Left renal pelvis (tissue), 4 donors: ENCODE measurements at regions not wholly inside any gene's neighbourhood (a gene's known extent, or its start where the extent isn't known, plus 50 kb on each side); places are given as distances from the start of the nearest gene placed in this dataset.
"Not testable (repeated sequence)": the region's sequence is repeated elsewhere in the genome, so short reads cannot be mapped to it uniquely, and the experiment has no call there.

Experiments
- DNase-seq, 4 donors: peaks; one replicate each; pipeline ENCODE4 v3.0.0-alpha.2; 2013; ENCODE audit warnings: low read depth in 4 of 4, low spot score in 3 of 4

GRCh38 chr16:26951950-26952349, 114.8 kb upstream of the C16orf82 start:
- DNase-seq = peak in 3 of 4 donors; percentile 4 to 12 (median 5)

DNA sequence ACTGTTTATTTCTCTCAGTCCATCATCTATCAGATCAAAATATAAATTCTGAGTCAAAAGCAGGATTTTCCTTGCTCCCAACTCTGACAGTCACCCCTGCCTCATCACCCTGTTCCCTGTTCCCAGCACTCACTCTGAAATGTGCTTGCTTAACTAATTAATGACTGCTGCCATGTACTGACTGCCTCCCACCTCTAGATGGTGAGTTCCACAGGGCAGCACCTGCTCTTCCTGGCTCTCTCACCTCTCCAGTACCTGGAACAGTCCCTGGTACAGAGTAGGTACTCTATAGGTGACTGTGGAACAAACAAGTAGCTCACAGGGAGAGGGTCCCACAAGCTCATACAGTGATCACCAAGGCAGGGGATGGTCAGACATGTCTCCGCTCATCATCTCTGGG, 114.3 kb upstream of the C16orf82 start:
- DNase-seq = no peak

GRCh38 chr16:26957283-26957859, 109.4 kb upstream of the C16orf82 start:
- no peak for DNase-seq

- no peak for DNase-seq
These were observed 107.2 kb upstream of the C16orf82 start for GRCh38 chr16:26959416-26960009.

GRCh38 chr16:26961459-26961858, 105.3 kb upstream of the C16orf82 start:
- DNase-seq = no peak

DNA sequence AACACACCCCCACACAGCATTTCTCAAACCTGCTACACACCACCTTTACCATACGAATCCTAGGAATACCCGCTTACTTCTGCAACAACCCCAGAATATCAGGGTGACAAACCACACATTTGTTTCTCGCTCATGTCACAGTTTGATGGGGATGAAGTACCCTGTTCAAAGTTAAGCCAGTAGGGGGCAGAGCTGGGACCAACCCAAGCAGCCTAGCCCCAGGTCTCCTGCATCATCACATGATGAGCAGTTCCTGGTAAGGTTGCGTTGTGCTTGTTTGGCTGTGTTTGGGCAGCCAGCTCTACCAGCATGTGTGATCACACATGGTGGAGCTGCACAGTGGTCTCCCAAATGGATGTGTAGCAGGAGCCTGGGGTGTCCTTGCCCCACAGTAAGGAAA, 103.6 kb upstream of the C16orf82 start:
- DNase-seq = no peak

- no peak for DNase-seq
These were observed 97.0 kb upstream of the C16orf82 start for GRCh38 chr16:26969589-26970231.

- DNase-seq = no peak
These were observed 96.4 kb upstream of the C16orf82 start for GRCh38 chr16:26970292-26970691.

GRCh38 chr16:26976873-26977272, 89.9 kb upstream of the C16orf82 start:
- DNase-seq = no peak

GRCh38 chr16:26981266-26981938, 85.3 kb upstream of the C16orf82 start:
- DNase-seq = no peak

DNA sequence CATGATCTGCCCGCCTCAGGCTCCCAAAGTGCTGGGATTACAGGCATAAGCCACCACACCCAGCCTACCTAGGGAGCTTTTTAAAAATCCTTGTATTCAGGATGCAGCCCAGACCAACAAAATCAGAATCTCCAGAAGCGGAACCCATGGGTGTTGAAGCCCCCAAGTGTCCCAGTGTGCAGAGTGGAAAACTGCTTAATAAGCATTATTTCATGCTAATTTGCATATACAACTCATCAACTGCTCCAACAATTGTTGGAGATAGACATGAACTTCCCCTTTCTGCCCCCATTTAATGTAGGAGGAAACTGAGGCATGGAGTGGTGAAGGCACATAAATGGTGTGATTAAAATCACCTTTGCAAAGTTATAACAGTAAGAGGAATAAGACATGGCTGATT, 84.3 kb upstream of the C16orf82 start:
- DNase-seq = no peak

DNA sequence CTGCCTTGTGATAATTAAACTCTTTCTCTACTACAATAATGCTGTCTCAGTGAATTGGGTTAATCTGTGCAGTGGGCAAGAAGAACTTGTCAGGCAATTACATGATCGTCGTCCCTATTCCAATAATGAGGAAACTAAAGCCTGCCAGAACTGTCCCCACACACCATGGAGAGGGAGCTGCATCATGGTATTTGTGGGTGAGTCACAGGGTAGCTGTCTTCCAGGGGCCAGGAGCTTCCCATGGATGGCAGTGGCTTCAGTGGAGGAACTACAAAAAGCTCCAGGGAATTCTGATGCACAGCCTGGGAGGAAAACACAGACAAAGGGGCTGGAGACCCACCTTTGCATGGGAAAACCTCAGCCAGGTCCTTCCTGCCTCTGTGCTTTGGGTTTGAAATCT, 83.3 kb upstream of the C16orf82 start:
- DNase-seq = no peak

DNA sequence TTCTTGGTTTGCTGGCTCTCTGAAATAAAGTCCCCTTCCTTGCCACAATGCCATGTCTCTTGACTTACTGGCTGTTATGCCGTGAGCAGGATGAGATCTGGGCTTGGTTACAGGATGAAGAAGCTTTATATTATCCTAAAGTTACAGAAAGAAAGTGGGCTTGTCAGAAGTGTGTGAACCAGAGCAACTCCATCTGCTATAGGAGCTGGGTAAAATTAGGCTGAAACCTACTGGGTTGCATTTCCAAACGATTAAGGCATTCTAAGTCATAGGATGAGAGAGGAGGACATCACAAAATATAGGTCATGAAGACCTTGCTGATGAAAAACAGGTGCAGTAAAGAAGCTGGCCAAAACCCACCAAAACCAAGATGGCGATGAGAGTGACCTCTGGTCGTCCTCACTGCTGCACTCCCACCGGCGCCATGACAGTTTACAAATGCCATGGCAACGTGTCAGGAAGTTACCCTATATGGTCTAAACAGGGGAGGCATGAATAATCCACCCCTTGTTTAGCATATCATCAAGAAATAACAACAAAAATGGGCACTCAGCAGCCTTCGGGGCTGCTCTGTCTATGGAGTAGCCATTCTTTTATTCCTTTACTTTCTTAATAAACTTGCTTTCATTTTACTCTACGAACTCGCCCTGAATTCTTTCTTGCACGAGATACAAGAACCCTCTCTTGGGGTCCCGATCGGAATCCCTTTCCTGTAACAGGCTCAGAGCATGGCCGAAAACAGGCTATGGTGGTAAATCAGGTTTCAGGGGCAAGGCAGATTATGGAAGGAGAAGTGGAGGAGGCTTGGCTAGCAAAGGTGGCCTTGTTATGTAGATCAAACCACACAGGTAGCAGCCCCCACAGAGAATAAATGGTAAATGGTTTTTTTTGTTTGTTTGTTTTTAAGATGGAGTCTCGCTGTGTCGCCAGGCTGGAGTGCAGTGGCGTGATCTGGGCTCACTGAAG, 81.3 kb upstream of the C16orf82 start:
- DNase-seq = no peak

GRCh38 chr16:26987597-26988010, 79.1 kb upstream of the C16orf82 start:
- no peak for DNase-seq

DNA sequence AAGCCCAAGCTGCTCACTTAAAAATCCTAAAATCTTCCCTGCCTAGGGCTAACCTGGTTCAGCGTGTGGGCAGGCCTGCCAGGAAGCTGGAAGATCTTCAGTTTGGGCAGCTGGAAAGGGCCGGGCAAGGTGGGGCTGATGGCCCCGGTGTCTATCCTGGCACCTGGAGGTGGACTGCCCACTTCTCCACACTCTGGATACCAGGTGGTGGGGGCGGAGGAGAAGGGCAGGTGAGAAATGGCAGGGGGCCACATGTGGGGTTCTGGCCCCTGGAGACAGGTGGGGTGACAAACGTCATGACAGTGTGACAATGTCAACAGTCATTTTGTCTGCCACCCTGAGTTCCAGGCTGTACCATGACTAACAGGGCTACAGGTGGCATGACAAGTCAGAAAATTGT, 78.5 kb upstream of the C16orf82 start:
- DNase-seq = no peak

GRCh38 chr16:26990384-26991120, 76.2 kb upstream of the C16orf82 start:
- not testable (repeated sequence) for DNase-seq

- no peak for DNase-seq
These were observed 73.9 kb upstream of the C16orf82 start for GRCh38 chr16:26992666-26993349.

GRCh38 chr16:26993511-26993910, 73.2 kb upstream of the C16orf82 start:
- no peak for DNase-seq

- DNase-seq = peak in 1 of 4 donors; percentile 14
These were observed 72.8 kb upstream of the C16orf82 start for GRCh38 chr16:26993963-26994362.
